Left ventricle myocardium inferior (tissue), 1 donor: ENCODE measurements at regions not wholly inside any gene's neighbourhood (a gene's known extent, or its start where the extent isn't known, plus 50 kb on each side); places are given as distances from the start of the nearest gene placed in this dataset.

Experiments
- DNase-seq: peaks from one replicate; pipeline ENCODE4 v3.0.0-alpha.2; 2020
- H3K27ac ChIP-seq: fragments of 200-600 bp; replicated peaks from 2 replicates; pipeline ENCODE4 v1.8.0; 2021
- H3K27me3 ChIP-seq: fragments of 200-600 bp; 2 replicates; pipeline ENCODE4 v1.8.0; 2021; ENCODE audit warnings: low read depth
- H3K36me3 ChIP-seq: fragments of 200-600 bp; 2 replicates; pipeline ENCODE4 v1.8.0; 2021
- H3K4me1 ChIP-seq: fragments of 200-600 bp; 2 replicates; pipeline ENCODE4 v1.8.0; 2021
- H3K4me3 ChIP-seq: fragments of 200-600 bp; 2 replicates; pipeline ENCODE4 v1.8.0; 2021; ENCODE audit warnings: mild to moderate bottlenecking, moderate library complexity
- H3K9me3 ChIP-seq: fragments of 200-600 bp; replicated peaks from 2 replicates; pipeline ENCODE4 v1.8.0; 2021
- intact Hi-C: fragments of 100-400 bp; cut with micrococcal nuclease; formaldehyde crosslinking; loops from one replicate; pipeline ENCODE4 v1.11.0; 2022
- TF ChIP-seq, protein P1 (sequence below): fragments of 200-600 bp; IDR thresholded peaks from 2 replicates; pipeline ENCODE4 v1.8.0; 2021; ENCODE audit warnings: antibody characterized with exemption, mild to moderate bottlenecking, borderline replicate concordance
- donor health status: DM: no; HTN: yes; CAD: no; lungs with severe emphysema.

DNA sequence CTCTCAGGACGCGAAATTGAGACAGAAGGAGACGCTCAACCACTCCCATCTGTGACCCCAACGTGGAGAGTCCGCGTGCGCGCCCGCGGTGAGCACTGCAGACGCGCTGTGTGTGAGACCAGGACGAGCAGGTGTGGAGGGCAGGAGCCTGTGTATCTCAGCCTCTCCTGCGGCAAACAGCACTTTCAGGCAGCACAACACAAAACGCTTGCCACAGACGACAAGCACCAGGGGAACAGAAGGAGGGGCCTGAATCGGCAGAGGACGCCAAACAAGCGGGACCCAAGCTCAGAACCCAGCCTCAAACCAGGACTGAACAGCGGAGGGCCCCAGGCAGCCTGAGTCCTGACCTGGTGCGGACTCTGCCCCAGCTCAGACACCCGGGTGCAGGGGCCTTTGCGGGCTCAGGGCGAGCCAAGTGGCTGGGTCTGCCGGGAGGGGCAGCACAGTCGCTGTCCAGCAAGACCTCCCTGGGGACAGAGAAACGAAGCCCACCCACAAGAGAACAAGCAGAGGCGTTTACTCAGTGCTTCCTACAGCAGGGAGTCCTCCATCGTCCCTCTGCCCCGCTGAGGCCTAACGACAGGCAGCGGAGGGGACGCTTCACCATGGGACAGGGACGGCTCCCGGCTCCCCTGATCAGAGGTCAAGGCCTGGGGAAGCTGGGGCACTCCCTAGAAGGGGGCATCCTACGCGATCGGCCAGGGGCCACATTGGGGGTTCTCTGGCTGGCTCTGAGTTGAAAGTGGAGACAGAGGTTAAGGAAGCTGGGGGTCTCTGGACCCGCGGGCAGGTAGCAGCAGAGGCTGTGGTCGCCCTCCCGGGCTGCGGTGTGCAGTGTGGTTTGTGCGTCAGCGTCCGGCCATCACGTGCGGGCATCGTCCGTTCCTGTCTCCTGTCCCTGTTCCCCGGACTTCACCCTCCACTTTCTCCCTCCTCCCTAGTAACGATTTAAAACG is 560.8 kb downstream of the BRD1 start:
- intact Hi-C loops, result no loop called here
- Histone ChIP-seq H3K4me1 (no peaks in the 10 kb centered on the region), H3K27ac (no peak overlapping the region), H3K9me3 (no peaks in the 10 kb centered on the region), H3K36me3 (no peaks in the 10 kb centered on the region), H3K27me3 (peaks cover 70% of the 10 kb centered on the region), H3K4me3 (no peak overlapping the region)
- no peak for DNase-seq
- TF ChIP-seq, protein P1, sequence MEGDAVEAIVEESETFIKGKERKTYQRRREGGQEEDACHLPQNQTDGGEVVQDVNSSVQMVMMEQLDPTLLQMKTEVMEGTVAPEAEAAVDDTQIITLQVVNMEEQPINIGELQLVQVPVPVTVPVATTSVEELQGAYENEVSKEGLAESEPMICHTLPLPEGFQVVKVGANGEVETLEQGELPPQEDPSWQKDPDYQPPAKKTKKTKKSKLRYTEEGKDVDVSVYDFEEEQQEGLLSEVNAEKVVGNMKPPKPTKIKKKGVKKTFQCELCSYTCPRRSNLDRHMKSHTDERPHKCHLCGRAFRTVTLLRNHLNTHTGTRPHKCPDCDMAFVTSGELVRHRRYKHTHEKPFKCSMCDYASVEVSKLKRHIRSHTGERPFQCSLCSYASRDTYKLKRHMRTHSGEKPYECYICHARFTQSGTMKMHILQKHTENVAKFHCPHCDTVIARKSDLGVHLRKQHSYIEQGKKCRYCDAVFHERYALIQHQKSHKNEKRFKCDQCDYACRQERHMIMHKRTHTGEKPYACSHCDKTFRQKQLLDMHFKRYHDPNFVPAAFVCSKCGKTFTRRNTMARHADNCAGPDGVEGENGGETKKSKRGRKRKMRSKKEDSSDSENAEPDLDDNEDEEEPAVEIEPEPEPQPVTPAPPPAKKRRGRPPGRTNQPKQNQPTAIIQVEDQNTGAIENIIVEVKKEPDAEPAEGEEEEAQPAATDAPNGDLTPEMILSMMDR, result no peak

DNA sequence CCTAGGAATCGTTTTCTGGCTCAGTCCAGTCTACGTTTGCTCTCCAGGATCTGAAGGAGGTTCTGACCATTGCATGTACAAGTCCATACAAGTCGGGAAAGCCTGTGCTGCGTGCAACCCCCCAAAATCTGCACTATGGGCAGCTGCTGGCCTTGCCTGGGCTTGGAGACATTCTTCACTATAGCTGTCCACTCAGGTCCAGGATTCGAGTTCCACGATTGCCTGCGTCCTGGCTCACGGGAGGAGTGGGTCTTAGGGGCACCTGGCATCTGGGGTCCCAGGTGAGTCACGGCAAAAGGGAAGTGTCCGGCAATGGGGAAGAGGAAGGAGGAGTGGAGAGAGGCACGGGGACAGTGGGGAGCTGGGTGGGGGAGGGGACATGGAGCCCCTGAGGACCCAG is 563.0 kb downstream of the BRD1 start:
- no peaks in the 10 kb centered on the region for H3K4me1 ChIP-seq
- peaks cover 61% of the 10 kb centered on the region for H3K27me3 ChIP-seq
- no peaks in the 10 kb centered on the region for H3K9me3 ChIP-seq
- DNase-seq, result no peak
- no peak overlapping the region for H3K4me3 ChIP-seq
- TF ChIP-seq, protein P1, result no peak
- H3K36me3 ChIP-seq, result no peaks in the 10 kb centered on the region
- H3K27ac ChIP-seq, result no peak overlapping the region
- intact Hi-C loops, result no loop called here

DNA sequence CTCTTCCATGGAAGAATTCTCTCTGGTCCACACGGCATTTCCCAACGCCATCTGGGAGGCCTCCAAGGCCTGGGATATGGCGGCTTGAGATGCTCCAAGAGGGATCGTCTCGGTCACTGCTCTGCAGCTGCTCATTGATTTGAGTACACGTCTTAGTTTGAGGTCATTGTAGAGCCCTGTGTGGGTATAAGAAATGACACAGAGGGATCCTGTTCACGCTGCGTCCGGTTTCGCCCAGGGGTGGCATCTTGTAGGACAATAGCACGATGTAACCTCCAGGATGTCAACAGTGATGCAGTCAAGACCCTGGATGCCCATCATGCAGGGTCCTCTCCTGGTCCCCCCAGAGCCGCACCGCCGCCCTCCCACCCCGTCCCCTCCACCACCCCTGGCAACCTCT is 564.6 kb downstream of the BRD1 start:
- H3K4me1 ChIP-seq, result no peaks in the 10 kb centered on the region
- intact Hi-C loops, result no loop called here
- H3K36me3 ChIP-seq, result no peaks in the 10 kb centered on the region
- H3K27ac ChIP-seq, result no peak overlapping the region
- no peak for DNase-seq
- no peaks in the 10 kb centered on the region for H3K9me3 ChIP-seq
- H3K27me3 ChIP-seq, result peaks cover 46% of the 10 kb centered on the region
- TF ChIP-seq, protein P1, result no peak
- H3K4me3 ChIP-seq, result no peak overlapping the region

DNA sequence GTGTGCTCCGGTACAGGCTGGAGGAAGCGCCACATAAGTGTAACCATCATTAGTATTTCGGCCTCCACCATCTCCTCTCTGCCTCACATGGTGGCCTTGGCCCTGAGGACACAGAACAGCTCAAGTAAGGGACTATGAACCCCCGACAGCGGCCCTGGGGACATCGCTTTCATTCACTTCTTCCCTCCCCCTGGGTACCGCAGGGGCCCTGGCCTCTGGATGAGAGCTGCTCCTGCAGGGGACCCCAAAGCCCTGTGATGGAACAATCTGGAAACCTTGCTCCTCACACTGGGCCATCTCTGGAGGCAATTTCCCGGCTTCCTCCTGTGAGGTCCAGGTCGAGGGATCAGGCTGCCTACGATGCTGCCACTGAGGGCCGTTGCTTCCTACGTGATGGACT is 565.5 kb downstream of the BRD1 start:
- no peaks in the 10 kb centered on the region for H3K36me3 ChIP-seq
- H3K4me3 ChIP-seq, result no peak overlapping the region
- no peak for DNase-seq
- H3K27ac ChIP-seq, result no peak overlapping the region
- no peaks in the 10 kb centered on the region for H3K4me1 ChIP-seq
- peaks cover 36% of the 10 kb centered on the region for H3K27me3 ChIP-seq
- TF ChIP-seq, protein P1, result no peak
- intact Hi-C loops, result no loop called here
- H3K9me3 ChIP-seq, result no peaks in the 10 kb centered on the region

DNA sequence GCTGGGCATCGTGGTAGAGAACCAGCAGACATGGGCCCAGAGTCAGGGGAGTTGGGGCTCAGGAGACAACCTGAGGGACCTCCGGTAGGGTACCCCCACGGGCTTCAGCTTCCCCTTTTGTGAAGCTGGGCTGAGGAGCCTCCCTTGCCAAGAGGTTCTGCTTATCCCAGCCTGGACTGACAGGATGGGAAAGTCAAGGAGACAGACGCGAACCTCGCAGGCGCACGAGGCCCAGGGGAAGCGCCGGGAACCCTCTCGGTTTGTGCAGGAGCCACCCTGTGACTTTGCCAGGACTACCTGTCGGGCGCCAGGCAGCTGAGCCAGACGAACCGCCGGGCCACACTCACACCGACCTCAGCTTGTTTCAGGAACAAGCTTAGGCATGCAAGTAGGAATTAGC is 566.1 kb downstream of the BRD1 start:
- H3K27me3 ChIP-seq, result peaks cover 31% of the 10 kb centered on the region
- no peak overlapping the region for H3K4me3 ChIP-seq
- H3K27ac ChIP-seq, result no peak overlapping the region
- TF ChIP-seq, protein P1, result no peak
- H3K9me3 ChIP-seq, result no peaks in the 10 kb centered on the region
- DNase-seq, result no peak
- H3K4me1 ChIP-seq, result no peaks in the 10 kb centered on the region
- no peaks in the 10 kb centered on the region for H3K36me3 ChIP-seq
- intact Hi-C loops, result no loop called here
